DMS79 treated with DMSO at 0.1 percent for 48 hours (cell line): ENCODE measurements at regions not wholly inside any gene's neighbourhood (a gene's known extent, or its start where the extent isn't known, plus 50 kb on each side); places are given as distances from the start of the nearest gene placed in this dataset.

Experiments used
- DNase-seq: peaks from one replicate; lab custom pipeline; 2025; lab: John Stamatoyannopoulos, UW

GRCh38 chr12:114302606-114303315 lies 103.2 kb downstream of the TBX5 start:
- DNase-seq: no peak

GRCh38 chr12:114302117-114302516 lies 103.8 kb downstream of the TBX5 start:
- DNase-seq: no peak

GRCh38 chr12:114294303-114294685 lies 111.7 kb downstream of the TBX5 start:
- DNase-seq: no peak

GRCh38 chr12:114293571-114294302 lies 112.2 kb downstream of the TBX5 start:
- no peak for DNase-seq

GRCh38 chr12:114293073-114293472 lies 112.9 kb downstream of the TBX5 start:
- DNase-seq: no peak

GRCh38 chr12:114291389-114292060 lies 114.4 kb downstream of the TBX5 start:
- no peak for DNase-seq

GRCh38 chr12:114287821-114288525 lies 118.0 kb downstream of the TBX5 start:
- DNase-seq: no peak

- no peak for DNase-seq
Measured at GRCh38 chr12:114286145-114286544, 119.8 kb downstream of the TBX5 start.

- DNase-seq: no peak
Measured at GRCh38 chr12:114285554-114285953, 120.4 kb downstream of the TBX5 start.

GRCh38 chr12:114284041-114284440 lies 121.9 kb downstream of the TBX5 start:
- DNase-seq: no peak

GRCh38 chr12:114275932-114276785 lies 129.8 kb downstream of the TBX5 start:
- DNase-seq: no peak

- no peak for DNase-seq
Measured at GRCh38 chr12:114275086-114275485, 130.9 kb downstream of the TBX5 start.

- peak; percentile 92 for DNase-seq
Measured at GRCh38 chr12:114274131-114274530, 131.8 kb downstream of the TBX5 start.

GRCh38 chr12:114272605-114273004 lies 133.3 kb downstream of the TBX5 start:
- no peak for DNase-seq

GRCh38 chr12:114272071-114272470 lies 133.9 kb downstream of the TBX5 start:
- DNase-seq: no peak

GRCh38 chr12:114269153-114269552 lies 136.8 kb downstream of the TBX5 start:
- peak; percentile 73 for DNase-seq

- no peak for DNase-seq
Measured at GRCh38 chr12:114266536-114266935, 139.4 kb downstream of the TBX5 start.

- no peak for DNase-seq
Measured at GRCh38 chr12:114265036-114265435, 140.9 kb downstream of the TBX5 start.

- DNase-seq: no peak
Measured at GRCh38 chr12:114263056-114263805, 142.7 kb downstream of the TBX5 start.

GRCh38 chr12:114257687-114258086 lies 148.3 kb downstream of the TBX5 start:
- no peak for DNase-seq

GRCh38 chr12:114254998-114255397 lies 150.9 kb downstream of the TBX5 start:
- no peak for DNase-seq
